Activated CD4-positive, alpha-beta T cell treated with anti-CD3 and anti-CD28 coated beads, Interleukin-2, amount 10 ng/mL, durations not matched to agents 7 days and 5 days (primary cell): ENCODE measurements at regions not wholly inside any gene's neighbourhood (a gene's known extent, or its start where the extent isn't known, plus 50 kb on each side); places are given as distances from the start of the nearest gene placed in this dataset.
"Not testable (repeated sequence)": the region's sequence is repeated elsewhere in the genome, so short reads cannot be mapped to it uniquely, and the experiment has no call there.

ENCODE experiments used
- CTCF ChIA-PET: fragments of 350-600 bp; sonication (Branson Sonifier 250); formaldehyde crosslinking; loops from one replicate; lab custom pipeline; 2021; ENCODE audit warnings: antibody characterized with exemption; lab: Charles Lee
- POLR2A ChIA-PET: fragments of 350-600 bp; sonication (Branson Sonifier 250); formaldehyde crosslinking; loops from one replicate; lab custom pipeline; 2021; ENCODE audit warnings: antibody characterized with exemption; lab: Charles Lee
- DNase-seq: peaks from one replicate; pipeline ENCODE4 v3.0.0-alpha.2; 2020
- H3K27ac Mint-ChIP-seq: one replicate; pipeline ENCODE4 v1.8.0; 2021; ENCODE audit warnings: mild to moderate bottlenecking, moderate library complexity, mixed read lengths
- H3K27me3 Mint-ChIP-seq: one replicate; pipeline ENCODE4 v1.8.0; 2021; ENCODE audit warnings: mixed read lengths
- H3K36me3 Mint-ChIP-seq: one replicate; pipeline ENCODE4 v1.8.0; 2021; ENCODE audit warnings: low read depth, mixed read lengths
- H3K4me1 Mint-ChIP-seq: one replicate; pipeline ENCODE4 v1.8.0; 2021; ENCODE audit warnings: mixed read lengths
- H3K4me3 Mint-ChIP-seq: one replicate; pipeline ENCODE4 v1.8.0; 2021; ENCODE audit warnings: mild to moderate bottlenecking, moderate library complexity, mixed read lengths
- H3K9me3 Mint-ChIP-seq: one replicate; pipeline ENCODE4 v1.8.0; 2021; ENCODE audit warnings: mixed read lengths

DNA sequence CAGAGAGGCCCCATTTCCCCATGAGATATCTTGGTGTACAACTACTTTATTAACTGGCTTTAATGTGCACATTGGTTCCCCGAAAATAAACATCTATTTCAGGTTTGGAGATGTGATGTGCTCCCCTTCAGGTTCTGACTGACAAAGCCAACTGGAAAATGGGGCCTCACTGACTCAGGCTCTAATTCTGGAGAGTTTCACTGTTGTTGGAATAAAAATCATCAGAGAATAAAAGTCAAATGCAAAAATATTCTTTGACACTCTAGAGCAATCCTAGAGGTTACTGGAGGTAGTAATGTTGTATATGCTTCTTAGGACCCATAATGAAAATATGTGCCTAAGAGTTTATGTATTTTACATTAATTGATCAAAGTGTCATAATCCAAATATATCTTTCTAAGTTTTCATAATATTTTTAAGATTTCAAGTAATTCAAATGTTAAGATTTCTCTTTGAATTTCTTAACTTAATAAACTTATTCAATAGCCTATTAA is 189.9 kb upstream of the COL3A1 start:
- no peak for DNase-seq

DNA sequence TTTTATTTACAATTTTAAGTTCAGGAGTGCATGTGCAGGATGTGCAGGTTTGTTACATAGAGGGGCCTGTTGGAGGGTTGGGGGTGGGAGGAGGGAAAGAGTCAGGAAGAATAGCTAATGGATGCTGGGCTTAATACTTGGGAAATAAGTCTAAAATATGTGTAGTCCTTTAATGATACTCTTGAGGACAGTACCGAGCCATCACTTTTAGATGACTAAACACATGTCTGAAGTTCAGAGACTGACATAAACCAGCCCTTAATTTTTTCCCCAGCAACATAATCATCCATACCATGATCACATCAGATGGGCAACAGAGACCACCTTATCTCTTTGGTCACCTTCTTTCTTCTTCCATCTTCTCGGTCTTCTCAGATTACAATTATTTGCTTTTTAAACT is 189.1 kb upstream of the COL3A1 start:
- H3K9me3 Mint-ChIP-seq = no peaks in the 10 kb centered on the region
- H3K27ac Mint-ChIP-seq = no peak overlapping the region
- CTCF ChIA-PET = no interaction called here
- no peak overlapping the region for H3K4me3 Mint-ChIP-seq
- no peak for DNase-seq
- H3K36me3 Mint-ChIP-seq = no peaks in the 10 kb centered on the region
- H3K27me3 Mint-ChIP-seq = no peaks in the 10 kb centered on the region
- no peaks in the 10 kb centered on the region for H3K4me1 Mint-ChIP-seq
- POLR2A ChIA-PET = no interaction called here

More for the DNA sequence above, 189.9 kb upstream of the COL3A1 start:
- no peaks in the 10 kb centered on the region for H3K9me3 Mint-ChIP-seq
- H3K27ac Mint-ChIP-seq = no peak overlapping the region
- no peaks in the 10 kb centered on the region for H3K36me3 Mint-ChIP-seq
- no peaks in the 10 kb centered on the region for H3K4me1 Mint-ChIP-seq
- ChIA-PET POLR2A (no interaction called here), CTCF (no interaction called here)
- no peaks in the 10 kb centered on the region for H3K27me3 Mint-ChIP-seq
- no peak overlapping the region for H3K4me3 Mint-ChIP-seq

DNA sequence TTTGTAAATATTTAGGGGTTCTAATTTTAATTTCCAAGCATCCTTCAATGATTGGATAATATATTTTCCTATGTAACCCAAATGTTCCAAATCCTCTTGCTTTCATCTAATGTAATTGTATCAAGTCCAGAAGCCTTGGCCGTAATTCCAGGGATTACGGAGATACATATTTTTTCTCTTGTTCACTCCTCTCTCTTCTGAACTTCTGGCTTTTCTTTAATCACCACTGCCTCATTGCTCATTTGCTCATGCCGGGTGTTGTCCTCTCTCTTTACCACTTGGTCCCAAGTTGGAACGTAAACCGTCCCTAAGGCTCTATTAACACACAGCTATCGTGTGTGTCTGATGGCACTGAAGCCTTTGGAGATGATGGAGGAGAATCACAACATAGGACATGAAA is 188.7 kb upstream of the COL3A1 start:
- ChIA-PET POLR2A (no interaction called here), CTCF (no interaction called here)
- H3K4me3 Mint-ChIP-seq = no peak overlapping the region
- no peak for DNase-seq
- H3K9me3 Mint-ChIP-seq = no peaks in the 10 kb centered on the region
- no peak overlapping the region for H3K27ac Mint-ChIP-seq
- H3K4me1 Mint-ChIP-seq = no peaks in the 10 kb centered on the region
- no peaks in the 10 kb centered on the region for H3K36me3 Mint-ChIP-seq
- no peaks in the 10 kb centered on the region for H3K27me3 Mint-ChIP-seq

DNA sequence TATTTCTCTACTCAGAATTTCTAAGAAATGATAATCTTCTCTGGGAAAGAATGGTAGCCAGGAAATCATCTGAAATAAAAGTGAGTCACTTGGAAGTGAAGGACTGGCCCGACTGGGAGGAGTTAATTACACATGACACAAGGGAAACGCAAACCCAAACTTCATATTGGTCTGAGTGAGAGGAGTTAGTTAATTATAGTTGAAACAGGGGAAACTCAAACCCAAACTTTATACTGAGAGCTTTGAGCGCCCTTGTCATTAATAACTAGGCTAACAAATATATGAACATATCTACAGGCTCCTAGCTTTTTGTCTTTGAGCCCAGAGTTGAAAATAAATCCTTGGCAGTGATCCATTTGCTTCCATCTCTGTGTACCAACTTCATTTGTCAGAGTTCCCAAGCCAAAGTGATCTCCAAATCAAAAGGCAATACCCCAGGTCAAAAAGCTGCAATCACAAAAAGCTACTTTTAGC is 187.8 kb upstream of the COL3A1 start:
- H3K4me3 Mint-ChIP-seq = no peak overlapping the region
- POLR2A ChIA-PET = no interaction called here
- H3K27ac Mint-ChIP-seq = no peak overlapping the region
- H3K36me3 Mint-ChIP-seq = no peaks in the 10 kb centered on the region
- H3K27me3 Mint-ChIP-seq = no peaks in the 10 kb centered on the region
- no peak for DNase-seq
- no peaks in the 10 kb centered on the region for H3K4me1 Mint-ChIP-seq
- CTCF ChIA-PET = no interaction called here
- H3K9me3 Mint-ChIP-seq = no peaks in the 10 kb centered on the region

DNA sequence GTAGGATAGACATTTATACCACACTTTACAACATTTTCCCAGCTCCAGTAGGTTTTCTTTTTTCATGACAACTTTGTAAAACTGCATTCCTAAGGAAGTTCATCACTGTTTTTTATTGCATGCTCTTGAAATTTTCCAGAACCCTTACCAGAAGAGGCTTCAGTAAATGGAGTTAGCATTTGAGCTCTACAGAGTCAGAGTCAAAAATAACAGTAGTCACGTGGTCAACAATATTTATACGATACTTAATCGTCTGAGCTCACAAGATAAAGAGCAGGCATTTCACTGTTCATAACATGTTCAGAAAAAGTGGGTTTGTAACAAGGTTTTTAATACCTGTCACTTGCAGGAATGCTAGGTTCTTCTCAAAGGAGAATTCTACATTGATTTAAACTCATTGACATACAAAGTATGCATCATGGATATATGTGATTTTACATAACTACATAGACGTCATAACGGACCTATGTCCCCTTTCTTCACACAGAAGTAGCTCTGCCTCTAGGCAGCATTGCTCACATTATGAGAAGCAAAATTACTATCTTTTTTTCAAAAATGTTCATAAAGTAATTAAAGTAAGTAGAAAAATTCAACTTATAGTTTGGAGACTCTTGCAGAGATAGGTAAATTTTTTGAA is 187.0 kb upstream of the COL3A1 start:
- CTCF ChIA-PET = no interaction called here
- Mint-ChIP-seq H3K27ac (no peak overlapping the region), H3K27me3 (no peaks in the 10 kb centered on the region), H3K36me3 (no peaks in the 10 kb centered on the region), H3K4me1 (no peaks in the 10 kb centered on the region), H3K9me3 (no peaks in the 10 kb centered on the region), H3K4me3 (no peak overlapping the region)
- DNase-seq = no peak
- POLR2A ChIA-PET = no interaction called here

DNA sequence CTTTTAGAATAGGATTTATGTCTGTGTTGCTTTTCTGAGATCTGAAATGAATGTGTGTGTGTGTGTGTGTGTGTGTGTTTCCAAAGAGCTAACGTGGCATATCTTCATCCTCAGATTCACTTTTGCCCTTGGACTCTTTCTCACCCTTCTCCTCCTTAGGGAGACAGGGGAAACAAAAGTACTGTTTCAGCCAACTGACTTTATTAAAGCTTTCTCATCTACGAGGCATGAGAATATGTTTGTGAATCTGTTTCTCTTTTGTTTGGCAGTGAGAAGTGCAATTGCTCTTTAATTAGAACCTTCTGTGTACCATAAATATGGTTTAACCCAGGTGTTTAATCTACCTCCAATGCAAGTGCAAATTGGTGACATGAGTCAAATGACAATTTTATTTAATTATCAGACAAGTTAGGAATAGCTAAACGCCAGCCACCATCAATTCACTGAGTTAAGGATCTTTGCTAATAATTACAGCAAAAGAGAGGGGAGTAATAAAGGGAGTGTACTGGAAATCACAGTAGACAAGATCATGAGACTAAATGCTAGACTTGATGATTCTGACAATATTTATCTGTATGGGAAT is 186.4 kb upstream of the COL3A1 start:
- Mint-ChIP-seq H3K36me3 (no peaks in the 10 kb centered on the region), H3K27ac (no peak overlapping the region), H3K4me3 (no peak overlapping the region), H3K9me3 (no peaks in the 10 kb centered on the region), H3K4me1 (no peaks in the 10 kb centered on the region), H3K27me3 (no peaks in the 10 kb centered on the region)
- no peak for DNase-seq
- ChIA-PET POLR2A (no interaction called here), CTCF (no interaction called here)

DNA sequence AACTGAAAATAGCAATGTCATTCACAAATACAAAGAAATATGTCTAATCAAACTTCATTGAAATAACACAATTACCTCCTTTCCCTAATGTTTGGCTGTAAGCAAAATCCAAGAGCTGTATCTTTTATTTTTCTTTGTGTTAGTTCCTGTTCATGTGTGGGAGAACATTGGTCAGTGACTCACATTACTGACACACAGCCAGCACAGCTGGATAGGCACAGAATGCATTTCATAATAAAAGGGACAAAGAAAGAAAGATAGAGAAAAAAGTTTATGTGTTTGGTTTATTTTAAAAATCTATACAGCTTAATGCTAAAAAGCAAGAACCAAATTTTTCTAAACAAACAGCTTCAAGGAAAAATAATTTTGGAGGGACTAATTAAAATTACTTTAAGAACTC is 185.6 kb upstream of the COL3A1 start:
- ChIA-PET CTCF (no interaction called here), POLR2A (no interaction called here)
- Mint-ChIP-seq H3K27ac (no peak overlapping the region), H3K36me3 (no peaks in the 10 kb centered on the region), H3K27me3 (no peaks in the 10 kb centered on the region), H3K9me3 (no peaks in the 10 kb centered on the region), H3K4me1 (no peaks in the 10 kb centered on the region), H3K4me3 (no peak overlapping the region)
- DNase-seq = no peak

DNA sequence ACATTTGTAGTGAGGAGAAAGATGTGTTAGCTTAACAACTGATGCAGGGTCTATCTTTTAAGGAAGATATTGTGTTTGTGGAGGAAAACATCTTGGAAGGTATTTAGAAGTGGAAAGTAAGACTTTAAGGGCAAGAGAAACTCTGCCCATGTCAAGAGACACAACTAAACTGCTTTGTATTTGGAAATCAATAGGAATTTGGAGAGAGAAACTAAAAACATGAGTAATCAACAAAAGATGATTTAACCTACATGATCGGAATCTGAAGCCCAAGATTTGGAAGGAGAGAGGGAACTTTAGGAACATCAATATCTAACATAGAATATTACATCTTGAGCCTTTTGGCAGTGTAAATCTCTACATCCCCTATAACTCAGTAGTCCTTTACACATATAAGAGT is 184.2 kb upstream of the COL3A1 start:
- Mint-ChIP-seq H3K9me3 (no peaks in the 10 kb centered on the region), H3K27me3 (no peaks in the 10 kb centered on the region), H3K4me3 (no peak overlapping the region), H3K36me3 (no peaks in the 10 kb centered on the region), H3K4me1 (no peaks in the 10 kb centered on the region), H3K27ac (no peak overlapping the region)
- no peak for DNase-seq
- POLR2A ChIA-PET = no interaction called here
- CTCF ChIA-PET = no interaction called here

DNA sequence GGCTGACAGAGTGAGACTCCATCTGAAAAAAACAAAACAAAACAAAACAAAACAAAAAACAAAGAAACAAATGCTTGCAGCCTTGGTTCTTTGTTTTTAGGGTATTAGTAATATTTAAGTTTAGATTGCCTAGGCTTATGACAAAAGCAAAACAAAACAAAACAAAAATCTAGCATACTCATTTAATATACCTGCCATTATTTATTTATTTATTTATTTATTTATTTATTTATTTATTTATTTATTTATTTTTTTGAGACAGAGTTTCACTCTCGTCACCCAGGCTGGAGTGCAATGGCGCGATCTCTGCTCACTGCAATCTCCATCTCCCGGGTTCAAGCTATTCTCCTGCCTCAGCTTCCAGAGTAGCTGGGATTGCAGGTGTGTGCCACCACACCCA is 179.7 kb upstream of the COL3A1 start:
- H3K4me1 Mint-ChIP-seq, CTCF ChIA-PET, H3K36me3 Mint-ChIP-seq, DNase-seq, H3K27me3 Mint-ChIP-seq, H3K9me3 Mint-ChIP-seq, H3K4me3 Mint-ChIP-seq, POLR2A ChIA-PET, H3K27ac Mint-ChIP-seq: not testable (repeated sequence)

DNA sequence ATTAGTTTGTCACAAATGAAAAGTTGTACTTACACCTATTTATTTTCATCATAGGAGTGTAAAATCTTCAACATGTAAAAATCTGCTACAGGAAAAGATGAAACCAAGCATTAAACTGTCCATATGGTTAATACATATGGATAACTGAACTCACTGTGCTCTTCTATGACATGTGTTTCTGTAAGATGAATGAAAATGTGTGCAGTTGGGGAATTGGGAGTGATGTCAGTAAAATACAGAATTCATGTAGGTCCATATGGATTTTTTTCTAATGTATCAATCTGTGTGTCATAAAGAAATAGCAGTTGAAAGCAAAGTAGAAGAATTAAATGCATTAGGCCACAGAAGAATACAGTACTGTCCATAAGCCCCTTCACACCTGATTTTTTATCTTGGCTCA is 178.4 kb upstream of the COL3A1 start:
- no peaks in the 10 kb centered on the region for H3K36me3 Mint-ChIP-seq
- H3K4me1 Mint-ChIP-seq = no peaks in the 10 kb centered on the region

DNA sequence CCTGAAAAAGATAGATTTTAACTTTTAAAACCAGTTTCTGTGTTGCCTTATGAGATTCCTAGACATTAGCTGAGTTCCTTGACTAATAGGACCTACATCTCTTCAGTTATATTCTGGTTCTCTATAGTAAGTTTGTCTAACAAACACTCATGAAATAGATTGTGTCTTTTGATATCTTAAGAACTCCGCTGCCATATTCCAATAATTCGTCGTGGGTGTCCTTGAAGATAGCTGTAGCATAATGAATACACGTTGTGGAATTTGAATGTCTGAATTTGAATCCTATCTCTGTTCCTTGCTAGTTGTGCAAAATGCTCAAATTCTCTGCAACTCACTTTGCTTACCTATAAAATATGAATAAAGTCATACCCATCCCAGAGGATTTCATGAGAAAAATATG is 176.8 kb upstream of the COL3A1 start:
- no peaks in the 10 kb centered on the region for H3K27me3 Mint-ChIP-seq
- no peaks in the 10 kb centered on the region for H3K4me1 Mint-ChIP-seq
- H3K9me3 Mint-ChIP-seq = peaks cover 2% of the 10 kb centered on the region
- no peak for DNase-seq
- H3K4me3 Mint-ChIP-seq = no peak overlapping the region
- no peak overlapping the region for H3K27ac Mint-ChIP-seq
- no peaks in the 10 kb centered on the region for H3K36me3 Mint-ChIP-seq
- CTCF ChIA-PET = no interaction called here
- POLR2A ChIA-PET = no interaction called here

More for the DNA sequence above, 178.4 kb upstream of the COL3A1 start:
- no peaks in the 10 kb centered on the region for H3K9me3 Mint-ChIP-seq
- CTCF ChIA-PET = no interaction called here
- no peak overlapping the region for H3K4me3 Mint-ChIP-seq
- DNase-seq = no peak
- H3K27ac Mint-ChIP-seq = no peak overlapping the region
- POLR2A ChIA-PET = no interaction called here
- no peaks in the 10 kb centered on the region for H3K27me3 Mint-ChIP-seq

DNA sequence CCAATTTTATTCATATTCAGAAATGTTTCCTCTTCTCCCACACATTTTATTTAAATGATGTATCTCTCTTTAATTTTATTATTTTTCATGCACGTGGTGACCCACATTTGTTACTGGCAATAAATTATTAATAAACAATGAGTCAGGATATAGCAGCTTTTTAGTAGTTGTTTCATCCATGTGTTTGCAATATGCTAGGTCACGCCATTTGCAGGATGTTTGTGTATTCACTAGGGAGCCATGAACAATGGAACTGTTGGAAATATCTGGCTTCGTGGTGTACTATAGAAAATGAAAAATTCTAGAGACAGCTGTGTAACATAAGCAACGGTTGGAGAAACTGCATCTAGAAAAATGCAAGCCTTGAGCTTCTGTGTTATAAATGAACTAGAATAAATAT is 176.0 kb upstream of the COL3A1 start:
- POLR2A ChIA-PET = no interaction called here
- DNase-seq = no peak
- H3K27ac Mint-ChIP-seq = no peak overlapping the region
- H3K4me3 Mint-ChIP-seq = no peak overlapping the region
- no peaks in the 10 kb centered on the region for H3K4me1 Mint-ChIP-seq
- CTCF ChIA-PET = no interaction called here
- H3K27me3 Mint-ChIP-seq = no peaks in the 10 kb centered on the region
- no peaks in the 10 kb centered on the region for H3K36me3 Mint-ChIP-seq
- peaks cover 4% of the 10 kb centered on the region for H3K9me3 Mint-ChIP-seq

DNA sequence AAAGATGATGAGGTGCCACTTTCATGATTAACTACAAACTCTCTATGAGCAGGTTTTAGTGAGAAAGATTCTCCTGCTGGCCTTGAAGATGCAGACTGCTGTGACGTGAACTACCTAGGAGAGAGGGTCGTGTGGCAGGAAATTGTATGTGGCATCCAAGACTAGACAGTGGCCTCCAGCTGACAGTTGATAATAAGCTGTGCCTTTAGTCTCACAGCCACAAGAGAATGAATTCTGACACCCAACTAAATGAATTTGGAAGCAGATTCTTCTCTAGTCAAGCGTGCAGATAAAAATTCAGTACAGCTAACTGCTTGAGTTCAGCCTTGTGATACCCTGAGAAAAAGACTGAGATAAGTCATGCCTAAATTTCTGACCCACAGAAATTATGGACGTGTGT is 169.0 kb upstream of the COL3A1 start:
- H3K4me1 Mint-ChIP-seq = no peaks in the 10 kb centered on the region
- peaks cover 4% of the 10 kb centered on the region for H3K9me3 Mint-ChIP-seq
- no peak for DNase-seq
- H3K27me3 Mint-ChIP-seq = no peaks in the 10 kb centered on the region
- ChIA-PET CTCF (no interaction called here), POLR2A (no interaction called here)
- no peak overlapping the region for H3K27ac Mint-ChIP-seq
- H3K36me3 Mint-ChIP-seq = no peaks in the 10 kb centered on the region
- no peak overlapping the region for H3K4me3 Mint-ChIP-seq

DNA sequence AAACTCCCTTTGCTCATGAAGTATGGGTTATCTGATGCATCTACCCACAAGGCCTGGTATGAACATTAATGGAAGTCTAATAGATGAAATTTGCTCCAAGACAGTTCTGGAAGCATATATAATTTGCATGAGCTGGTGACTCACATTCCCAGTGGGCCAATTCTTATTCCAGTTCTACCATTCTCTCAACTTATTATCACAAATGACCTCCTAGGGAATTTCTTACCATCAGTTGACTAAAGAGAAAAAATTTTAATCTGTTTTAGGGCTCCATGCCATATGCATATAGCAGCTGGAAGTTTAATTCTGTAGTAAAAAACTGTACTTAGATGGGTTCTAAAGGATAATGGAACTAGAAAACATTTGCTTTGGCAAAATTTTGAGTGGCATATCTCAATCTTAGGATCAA is 165.2 kb upstream of the COL3A1 start:
- H3K27me3 Mint-ChIP-seq = no peaks in the 10 kb centered on the region
- CTCF ChIA-PET = no interaction called here
- no peaks in the 10 kb centered on the region for H3K36me3 Mint-ChIP-seq

More for the DNA sequence above, 165.2 kb upstream of the COL3A1 start:
- DNase-seq = no peak
- Mint-ChIP-seq H3K4me3 (no peak overlapping the region), H3K9me3 (no peaks in the 10 kb centered on the region), H3K27ac (no peak overlapping the region), H3K4me1 (no peaks in the 10 kb centered on the region)
- POLR2A ChIA-PET = no interaction called here
